GM18502 (cell line): ENCODE measurements at regions not wholly inside any gene's neighbourhood (a gene's known extent, or its start where the extent isn't known, plus 50 kb on each side); places are given as distances from the start of the nearest gene placed in this dataset.

Experiments used
- ATAC-seq: cut with Tn5 transposase; IDR thresholded peaks from one replicate; pipeline ENCODE4 v1.9.1; 2021; ENCODE audit warnings: mild to moderate bottlenecking; ENCODE audit not compliant: unreplicated experiment, poor library complexity

- no peak for ATAC-seq
Measured at GRCh38 chr5:56319526-56320181, 86.5 kb upstream of the ANKRD55 start.

GRCh38 chr5:56317923-56318561 is 84.9 kb upstream of the ANKRD55 start:
- peak; percentile 86 for ATAC-seq

GRCh38 chr5:56316299-56316994 is 83.3 kb upstream of the ANKRD55 start:
- ATAC-seq: no peak

GRCh38 chr5:56314529-56314928 is 81.4 kb upstream of the ANKRD55 start:
- no peak for ATAC-seq

GRCh38 chr5:56313596-56313995 is 80.5 kb upstream of the ANKRD55 start:
- no peak for ATAC-seq

GRCh38 chr5:56313004-56313531 is 79.9 kb upstream of the ANKRD55 start:
- ATAC-seq: no peak

- no peak for ATAC-seq
Measured at GRCh38 chr5:56311306-56311905, 78.3 kb upstream of the ANKRD55 start.

GRCh38 chr5:56310711-56311204 is 77.6 kb upstream of the ANKRD55 start:
- ATAC-seq: no peak

GRCh38 chr5:56309262-56309826 is 76.2 kb upstream of the ANKRD55 start:
- ATAC-seq: no peak

GRCh38 chr5:56307714-56308333 is 74.7 kb upstream of the ANKRD55 start:
- ATAC-seq: no peak

- ATAC-seq: no peak
Measured at GRCh38 chr5:56306433-56307150, 73.5 kb upstream of the ANKRD55 start.

GRCh38 chr5:56305001-56305950 is 72.1 kb upstream of the ANKRD55 start:
- no peak for ATAC-seq

- no peak for ATAC-seq
Measured at GRCh38 chr5:56303511-56303910, 70.4 kb upstream of the ANKRD55 start.

GRCh38 chr5:56302027-56302426 is 68.9 kb upstream of the ANKRD55 start:
- ATAC-seq: no peak

GRCh38 chr5:56301069-56301468 is 67.9 kb upstream of the ANKRD55 start:
- ATAC-seq: no peak

GRCh38 chr5:56299212-56299611 is 66.1 kb upstream of the ANKRD55 start:
- no peak for ATAC-seq

- ATAC-seq: no peak
Measured at GRCh38 chr5:56298336-56299090, 65.4 kb upstream of the ANKRD55 start.

- ATAC-seq: no peak
Measured at GRCh38 chr5:56297851-56298250, 64.7 kb upstream of the ANKRD55 start.
